ENCODE measurements at regions not wholly inside any gene's neighbourhood (a gene's known extent, or its start where the extent isn't known, plus 50 kb on each side); places are given as distances from the start of the nearest gene placed in this dataset.

GRCh38 chr3:193915613-193916012 lies 220.3 kb upstream of the HES1 start:
- TF ChIP-seq, protein P1, sequence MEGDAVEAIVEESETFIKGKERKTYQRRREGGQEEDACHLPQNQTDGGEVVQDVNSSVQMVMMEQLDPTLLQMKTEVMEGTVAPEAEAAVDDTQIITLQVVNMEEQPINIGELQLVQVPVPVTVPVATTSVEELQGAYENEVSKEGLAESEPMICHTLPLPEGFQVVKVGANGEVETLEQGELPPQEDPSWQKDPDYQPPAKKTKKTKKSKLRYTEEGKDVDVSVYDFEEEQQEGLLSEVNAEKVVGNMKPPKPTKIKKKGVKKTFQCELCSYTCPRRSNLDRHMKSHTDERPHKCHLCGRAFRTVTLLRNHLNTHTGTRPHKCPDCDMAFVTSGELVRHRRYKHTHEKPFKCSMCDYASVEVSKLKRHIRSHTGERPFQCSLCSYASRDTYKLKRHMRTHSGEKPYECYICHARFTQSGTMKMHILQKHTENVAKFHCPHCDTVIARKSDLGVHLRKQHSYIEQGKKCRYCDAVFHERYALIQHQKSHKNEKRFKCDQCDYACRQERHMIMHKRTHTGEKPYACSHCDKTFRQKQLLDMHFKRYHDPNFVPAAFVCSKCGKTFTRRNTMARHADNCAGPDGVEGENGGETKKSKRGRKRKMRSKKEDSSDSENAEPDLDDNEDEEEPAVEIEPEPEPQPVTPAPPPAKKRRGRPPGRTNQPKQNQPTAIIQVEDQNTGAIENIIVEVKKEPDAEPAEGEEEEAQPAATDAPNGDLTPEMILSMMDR (tag by site-specific recombination; IDR thresholded peaks at IDR 0.05) = no peak
- TF ChIP-seq ZNF670 (tag by site-specific recombination; IDR thresholded peaks at IDR 0.05; ENCODE audit: low read depth) (no peak), ZNF19 (tag by site-specific recombination; IDR thresholded peaks at IDR 0.05; ENCODE audit: low read depth) (no peak), IKZF3 (tag by site-specific recombination; IDR thresholded peaks at IDR 0.05) (no peak), ZNF23 (tag by site-specific recombination; IDR thresholded peaks at IDR 0.05; ENCODE audit: borderline replicate concordance) (no peak), SALL2 (tag by site-specific recombination; IDR thresholded peaks at IDR 0.05; ENCODE audit: borderline replicate concordance) (no peak), ZNF362 (tag by site-specific recombination; IDR thresholded peaks at IDR 0.05) (no peak), WT1 (tag by site-specific recombination; IDR thresholded peaks at IDR 0.05) (no peak), ZNF664 (tag by site-specific recombination; IDR thresholded peaks at IDR 0.05) (no peak), ZFP3 (tag by site-specific recombination; IDR thresholded peaks at IDR 0.05; ENCODE audit: low read depth) (no peak), ZNF776 (tag by site-specific recombination; IDR thresholded peaks at IDR 0.05; ENCODE audit: borderline replicate concordance) (no peak)

All from HEK293 (cell line).